Ishikawa (cell line): ENCODE measurements at regions not wholly inside any gene's neighbourhood (a gene's known extent, or its start where the extent isn't known, plus 50 kb on each side); places are given as distances from the start of the nearest gene placed in this dataset.

Experiments used
- FOXM1 ChIP-seq: IDR thresholded peaks from 2 replicates; pipeline ENCODE4 v1.6.1; 2012; ENCODE audit warnings: low read depth, borderline replicate concordance
- RAD21 ChIP-seq: IDR thresholded peaks from 2 replicates; pipeline ENCODE4 v1.6.1; 2012; ENCODE audit warnings: low read depth
- TAF1 ChIP-seq: IDR thresholded peaks from 2 replicates; pipeline ENCODE4 v1.6.1; 2012; ENCODE audit warnings: low read depth, mild to moderate bottlenecking
- TF ChIP-seq, protein P1 (sequence below): IDR thresholded peaks from 2 replicates; pipeline ENCODE4 v1.6.1; 2012; ENCODE audit warnings: low read depth, mild to moderate bottlenecking

DNA sequence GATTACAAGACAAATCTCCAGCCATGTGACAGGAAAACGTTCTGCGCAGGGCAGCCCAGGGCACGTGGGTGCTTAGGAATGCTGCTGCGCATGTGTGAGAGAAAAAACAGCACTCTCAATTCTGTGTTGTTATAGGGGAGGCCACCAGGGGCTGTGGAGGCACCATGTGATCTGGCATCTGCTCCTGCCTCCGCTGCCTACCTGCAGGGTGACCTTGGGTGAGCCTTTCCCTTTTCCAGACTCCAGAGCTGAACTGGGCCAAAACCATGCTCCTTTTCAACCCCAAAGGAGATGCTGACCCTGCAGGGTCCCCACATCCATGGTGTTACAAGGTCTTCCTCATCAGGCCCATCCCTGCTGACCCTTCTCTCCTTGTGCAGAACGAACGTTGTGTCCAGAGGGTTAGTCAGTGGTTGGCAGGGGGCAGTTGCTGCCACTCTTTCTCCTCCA lies 81.5 kb upstream of the RASGRF1 start:
- TF ChIP-seq RAD21 (no peak), TAF1 (no peak), FOXM1 (no peak)
- TF ChIP-seq, protein P1, sequence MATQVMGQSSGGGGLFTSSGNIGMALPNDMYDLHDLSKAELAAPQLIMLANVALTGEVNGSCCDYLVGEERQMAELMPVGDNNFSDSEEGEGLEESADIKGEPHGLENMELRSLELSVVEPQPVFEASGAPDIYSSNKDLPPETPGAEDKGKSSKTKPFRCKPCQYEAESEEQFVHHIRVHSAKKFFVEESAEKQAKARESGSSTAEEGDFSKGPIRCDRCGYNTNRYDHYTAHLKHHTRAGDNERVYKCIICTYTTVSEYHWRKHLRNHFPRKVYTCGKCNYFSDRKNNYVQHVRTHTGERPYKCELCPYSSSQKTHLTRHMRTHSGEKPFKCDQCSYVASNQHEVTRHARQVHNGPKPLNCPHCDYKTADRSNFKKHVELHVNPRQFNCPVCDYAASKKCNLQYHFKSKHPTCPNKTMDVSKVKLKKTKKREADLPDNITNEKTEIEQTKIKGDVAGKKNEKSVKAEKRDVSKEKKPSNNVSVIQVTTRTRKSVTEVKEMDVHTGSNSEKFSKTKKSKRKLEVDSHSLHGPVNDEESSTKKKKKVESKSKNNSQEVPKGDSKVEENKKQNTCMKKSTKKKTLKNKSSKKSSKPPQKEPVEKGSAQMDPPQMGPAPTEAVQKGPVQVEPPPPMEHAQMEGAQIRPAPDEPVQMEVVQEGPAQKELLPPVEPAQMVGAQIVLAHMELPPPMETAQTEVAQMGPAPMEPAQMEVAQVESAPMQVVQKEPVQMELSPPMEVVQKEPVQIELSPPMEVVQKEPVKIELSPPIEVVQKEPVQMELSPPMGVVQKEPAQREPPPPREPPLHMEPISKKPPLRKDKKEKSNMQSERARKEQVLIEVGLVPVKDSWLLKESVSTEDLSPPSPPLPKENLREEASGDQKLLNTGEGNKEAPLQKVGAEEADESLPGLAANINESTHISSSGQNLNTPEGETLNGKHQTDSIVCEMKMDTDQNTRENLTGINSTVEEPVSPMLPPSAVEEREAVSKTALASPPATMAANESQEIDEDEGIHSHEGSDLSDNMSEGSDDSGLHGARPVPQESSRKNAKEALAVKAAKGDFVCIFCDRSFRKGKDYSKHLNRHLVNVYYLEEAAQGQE, result no peak
